ENCODE measurements at regions not wholly inside any gene's neighbourhood (a gene's known extent, or its start where the extent isn't known, plus 50 kb on each side); places are given as distances from the start of the nearest gene placed in this dataset.

DNA sequence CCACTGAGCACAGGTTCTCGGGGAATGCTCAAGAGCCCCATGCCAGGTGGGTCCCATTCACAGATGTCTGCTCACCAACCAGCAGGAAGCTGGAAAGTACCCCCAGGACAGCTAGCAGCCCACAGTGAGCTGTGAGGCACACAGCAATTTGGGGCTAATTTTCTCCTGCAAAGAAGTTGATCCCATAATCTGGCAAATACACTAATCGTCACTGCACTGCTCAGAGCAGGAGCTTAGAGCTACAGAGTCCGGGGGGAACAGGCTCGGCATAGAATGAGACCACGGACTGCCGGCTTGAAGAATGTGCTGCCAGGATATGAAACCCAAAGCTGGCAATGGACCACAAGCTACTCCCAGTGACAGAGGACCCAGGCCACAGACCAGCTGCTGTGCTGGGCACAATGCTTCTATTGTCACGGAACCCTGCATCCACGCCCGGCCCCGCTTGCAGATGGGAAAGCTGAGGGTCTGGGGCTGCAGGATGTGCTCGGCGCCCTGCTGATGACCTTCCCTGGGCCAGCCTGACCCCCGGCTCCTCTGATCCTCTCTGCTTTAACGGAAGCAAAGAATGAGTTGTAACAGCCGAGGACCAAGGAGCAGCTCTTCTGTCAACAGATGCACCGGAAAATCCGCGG, 239.7 kb downstream of the CTTN start:
- BruUV-seq (replicated peaks) = no TSS peak
- Mint-ChIP-seq H3K27ac (ENCODE audit: unreplicated experiment) (no peak overlapping the region), H3K4me3 (ENCODE audit: unreplicated experiment) (no peak overlapping the region), H3K27me3 (ENCODE audit: insufficient read depth, unreplicated experiment) (no peaks in the 10 kb centered on the region), H3K4me1 (ENCODE audit: low read depth, unreplicated experiment) (no peaks in the 10 kb centered on the region), H3K9me3 (ENCODE audit: unreplicated experiment) (no peaks in the 10 kb centered on the region), H3K36me3 (ENCODE audit: insufficient read depth, unreplicated experiment) (no peaks in the 10 kb centered on the region)
- TF ChIP-seq, protein P1, sequence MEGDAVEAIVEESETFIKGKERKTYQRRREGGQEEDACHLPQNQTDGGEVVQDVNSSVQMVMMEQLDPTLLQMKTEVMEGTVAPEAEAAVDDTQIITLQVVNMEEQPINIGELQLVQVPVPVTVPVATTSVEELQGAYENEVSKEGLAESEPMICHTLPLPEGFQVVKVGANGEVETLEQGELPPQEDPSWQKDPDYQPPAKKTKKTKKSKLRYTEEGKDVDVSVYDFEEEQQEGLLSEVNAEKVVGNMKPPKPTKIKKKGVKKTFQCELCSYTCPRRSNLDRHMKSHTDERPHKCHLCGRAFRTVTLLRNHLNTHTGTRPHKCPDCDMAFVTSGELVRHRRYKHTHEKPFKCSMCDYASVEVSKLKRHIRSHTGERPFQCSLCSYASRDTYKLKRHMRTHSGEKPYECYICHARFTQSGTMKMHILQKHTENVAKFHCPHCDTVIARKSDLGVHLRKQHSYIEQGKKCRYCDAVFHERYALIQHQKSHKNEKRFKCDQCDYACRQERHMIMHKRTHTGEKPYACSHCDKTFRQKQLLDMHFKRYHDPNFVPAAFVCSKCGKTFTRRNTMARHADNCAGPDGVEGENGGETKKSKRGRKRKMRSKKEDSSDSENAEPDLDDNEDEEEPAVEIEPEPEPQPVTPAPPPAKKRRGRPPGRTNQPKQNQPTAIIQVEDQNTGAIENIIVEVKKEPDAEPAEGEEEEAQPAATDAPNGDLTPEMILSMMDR (IDR thresholded peaks at IDR 0.05; ENCODE audit: insufficient read depth in 1 of 2, low read depth in 1 of 2, low read length in 1 of 2, severe bottlenecking in 1 of 2, unreplicated experiment in 1 of 2) = no peak
- CTCF ChIA-PET = no interaction called here
- POLR2A ChIA-PET = no interaction called here
- DNase-seq = no peak
- intact Hi-C loops (cut with micrococcal nuclease; ENCODE audit: unreplicated experiment) = no loop called here
- H3K4me3 ChIP-seq (ENCODE audit: low read depth, low read length) = no peak overlapping the region
- H3K27me3 ChIP-seq (replicated peaks; ENCODE audit: control insufficient read depth, insufficient read depth, low read length) = no peaks in the 10 kb centered on the region
- peaks cover 5% of the 10 kb centered on the region; the same call in 1 of the 2 replicates for H3K36me3 ChIP-seq (ENCODE audit: control insufficient read depth, insufficient read depth, low read length)
- H3K9me3 ChIP-seq = no peaks in the 10 kb centered on the region
- no peaks in the 10 kb centered on the region for H3K4me1 ChIP-seq

DNA sequence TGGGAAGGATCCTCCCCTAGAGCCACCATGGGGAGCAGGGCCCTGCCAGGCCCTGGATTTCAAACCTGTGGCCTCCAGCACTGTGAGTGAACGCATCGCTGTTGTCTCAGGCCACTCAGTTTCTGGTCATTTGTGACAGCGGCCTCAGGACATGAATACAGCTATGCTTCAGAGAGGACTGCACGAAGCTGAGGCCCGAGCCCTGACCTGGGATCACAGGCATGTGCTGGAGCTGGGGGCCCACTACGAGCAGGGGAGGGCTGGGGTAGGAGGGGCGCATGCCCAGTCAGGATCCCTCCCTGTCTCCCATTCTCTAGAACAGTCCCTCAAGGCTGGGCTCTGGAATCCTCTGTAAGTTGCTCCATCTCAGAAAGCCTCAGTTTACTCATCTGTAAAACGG, 242.1 kb downstream of the CTTN start:
- CTCF ChIA-PET = no interaction called here

DNA sequence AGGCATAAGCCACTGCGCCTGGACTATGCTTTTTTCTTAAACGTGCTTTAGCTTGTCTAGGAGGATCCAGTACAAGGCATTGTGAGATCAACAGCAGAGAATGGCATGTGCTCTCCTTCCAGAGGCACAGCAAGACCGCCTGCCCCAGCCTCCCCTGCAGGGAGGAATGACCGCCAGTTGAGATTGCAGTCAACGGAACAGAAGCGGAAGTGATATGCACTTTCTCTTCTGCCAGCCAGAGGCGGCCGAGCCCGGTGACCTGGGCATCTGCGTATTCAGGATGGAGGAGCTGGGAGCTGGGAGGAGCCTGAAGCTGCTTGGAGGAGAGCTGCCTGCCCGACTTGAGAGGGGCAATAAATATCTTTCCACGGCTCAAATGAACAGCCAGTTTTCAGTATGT, 243.0 kb downstream of the CTTN start:
- intact Hi-C loops (cut with micrococcal nuclease; ENCODE audit: unreplicated experiment) = no loop called here
- Mint-ChIP-seq H3K4me1 (ENCODE audit: low read depth, unreplicated experiment) (no peaks in the 10 kb centered on the region), H3K36me3 (ENCODE audit: insufficient read depth, unreplicated experiment) (peaks cover 4% of the 10 kb centered on the region), H3K4me3 (ENCODE audit: unreplicated experiment) (no peak overlapping the region), H3K9me3 (ENCODE audit: unreplicated experiment) (no peaks in the 10 kb centered on the region), H3K27ac (ENCODE audit: unreplicated experiment) (peak overlapping the region; percentile 12), H3K27me3 (ENCODE audit: insufficient read depth, unreplicated experiment) (no peaks in the 10 kb centered on the region)
- TF ChIP-seq, protein P1 (IDR thresholded peaks at IDR 0.05; ENCODE audit: insufficient read depth in 1 of 2, low read depth in 1 of 2, low read length in 1 of 2, severe bottlenecking in 1 of 2, unreplicated experiment in 1 of 2) = no peak
- CTCF ChIA-PET = no interaction called here
- no peak for DNase-seq
- POLR2A ChIA-PET = no interaction called here
- no peaks in the 10 kb centered on the region for H3K27me3 ChIP-seq (replicated peaks; ENCODE audit: control insufficient read depth, insufficient read depth, low read length)
- H3K4me3 ChIP-seq (ENCODE audit: low read depth, low read length) = no peak overlapping the region
- BruUV-seq (replicated peaks) = no TSS peak
- peaks cover 5% of the 10 kb centered on the region; the same call in 1 of the 2 replicates for H3K36me3 ChIP-seq (ENCODE audit: control insufficient read depth, insufficient read depth, low read length)
- no peaks in the 10 kb centered on the region for H3K4me1 ChIP-seq
- H3K9me3 ChIP-seq = no peaks in the 10 kb centered on the region

More for the DNA sequence above, 242.1 kb downstream of the CTTN start:
- Histone ChIP-seq H3K9me3 (no peaks in the 10 kb centered on the region), H3K36me3 (ENCODE audit: control insufficient read depth, insufficient read depth, low read length) (peaks cover 5% of the 10 kb centered on the region; the same call in 1 of the 2 replicates), H3K4me3 (ENCODE audit: low read depth, low read length) (no peak overlapping the region), H3K27me3 (replicated peaks; ENCODE audit: control insufficient read depth, insufficient read depth, low read length) (no peaks in the 10 kb centered on the region), H3K4me1 (no peaks in the 10 kb centered on the region)
- TF ChIP-seq, protein P1 (IDR thresholded peaks at IDR 0.05; ENCODE audit: insufficient read depth in 1 of 2, low read depth in 1 of 2, low read length in 1 of 2, severe bottlenecking in 1 of 2, unreplicated experiment in 1 of 2) = no peak
- H3K36me3 Mint-ChIP-seq (ENCODE audit: insufficient read depth, unreplicated experiment) = peaks cover 4% of the 10 kb centered on the region
- no peak overlapping the region for H3K27ac Mint-ChIP-seq (ENCODE audit: unreplicated experiment)
- no TSS peak for BruUV-seq (replicated peaks)
- no peak overlapping the region for H3K4me3 Mint-ChIP-seq (ENCODE audit: unreplicated experiment)
- no peaks in the 10 kb centered on the region for H3K4me1 Mint-ChIP-seq (ENCODE audit: low read depth, unreplicated experiment)
- intact Hi-C loops (cut with micrococcal nuclease; ENCODE audit: unreplicated experiment) = no loop called here
- POLR2A ChIA-PET = no interaction called here
- H3K9me3 Mint-ChIP-seq (ENCODE audit: unreplicated experiment) = no peaks in the 10 kb centered on the region
- no peak for DNase-seq
- no peaks in the 10 kb centered on the region for H3K27me3 Mint-ChIP-seq (ENCODE audit: insufficient read depth, unreplicated experiment)

All from Caco-2 (cell line).